Heart left ventricle (tissue), 16 donors: ENCODE measurements at regions not wholly inside any gene's neighbourhood (a gene's known extent, or its start where the extent isn't known, plus 50 kb on each side); places are given as distances from the start of the nearest gene placed in this dataset.
A peak's percentile ranks its signal among the peaks of the same experiment; 100 is the strongest.

Experiments
- ATAC-seq, 4 donors: fragments of 200-7000 bp; cut with Tn5 transposase; one replicate each; pipeline ENCODE4 v1.9.1; 2020 to 2022; ENCODE audit warnings: moderate library complexity in 4 of 4, mild to moderate bottlenecking in 3 of 4, moderate number of reproducible peaks in 1 of 4
- DNase-seq, 5 donors: peaks; one replicate each; pipeline ENCODE4 v3.0.0-alpha.2; 2020
- H3K27ac ChIP-seq, 12 donors: fragments of 200-600 bp; sonication (generic) in 4 of 12; one replicate each; pipeline versions ENCODE4 v1.5.0 to v1.8.0; 2016 to 2022; ENCODE audit warnings: mild to moderate bottlenecking in 2 of 12
- H3K27me3 ChIP-seq, 9 donors: fragments of 200-600 bp; sonication (generic) in 2 of 9; one replicate each; pipeline versions ENCODE4 v1.5.1 to v1.8.0; 2016 to 2022; ENCODE audit warnings: mild to moderate bottlenecking in 3 of 9
- H3K36me3 ChIP-seq, 9 donors: fragments of 200-600 bp; sonication (generic) in 2 of 9; one replicate each; pipeline versions ENCODE4 v1.5.0 to v1.8.0; 2018 to 2022; ENCODE audit warnings: mild to moderate bottlenecking in 2 of 9
- H3K4me1 ChIP-seq, 12 donors: fragments of 200-600 bp; sonication (generic) in 4 of 12; one replicate each; pipeline versions ENCODE4 v1.5.0 to v1.8.0; 2016 to 2022; ENCODE audit warnings: mild to moderate bottlenecking in 3 of 12
- H3K4me3 ChIP-seq, 12 donors: fragments of 200-600 bp; sonication (generic) in 4 of 12; one replicate each; pipeline versions ENCODE4 v1.5.0 to v1.8.0; 2017 to 2022; ENCODE audit warnings: mild to moderate bottlenecking in 9 of 12, moderate library complexity in 4 of 12
- H3K9me3 ChIP-seq, 12 donors: fragments of 200-600 bp; sonication (generic) in 4 of 12; one replicate each; pipeline versions ENCODE4 v1.5.0 to v1.8.0; 2016 to 2022; ENCODE audit warnings: mild to moderate bottlenecking in 1 of 12
- CTCF ChIP-seq, 12 donors: fragments of 200-600 bp; sonication (generic) in 4 of 12; IDR thresholded peaks; one replicate each; pipeline versions ENCODE4 v1.5.0 to v1.8.0; 2018 to 2022; ENCODE audit warnings: antibody characterized with exemption in 12 of 12, mild to moderate bottlenecking in 5 of 12
- POLR2A ChIP-seq, 2 donors: fragments of 450-650 bp; IDR thresholded peaks; one replicate each; pipeline ENCODE4 v1.6.1; 2017; ENCODE audit warnings: antibody characterized with exemption in 2 of 2, mild to moderate bottlenecking in 2 of 2, moderate library complexity in 2 of 2
- WGBS, 4 donors: extraction: QIAGEN DNeasy Blood & Tissue Kit in 2 of 4; methylation state at CpG; one replicate each; pipeline versions ENCODE4 v1.1.5 to v1.1.7; 2013 to 2018; 5-methylcytosine and 5-hydroxymethylcytosine counted together
- intact Hi-C, 10 donors: fragments of 100-400 bp; cut with DNase I; formaldehyde crosslinking; loops; one replicate each; pipeline versions ENCODE4 v1.11.1 to v1.14.2; 2022
- donor health status: ischemic (EF 13 %, LVEDD 7.1; RV severe dilation, severe dysfunction).
- donor health status: healthy with polysubstance abuse.
- donor health status: DM: no; HTN: yes; CAD: no.
- donor health status: DM: no; HTN: no; CAD: no.
- donor health status: ischemic (EF 25% LVEDD 6.9; RV normal size, moderate dysfunction).
- donor health status: ischemic (EF 25% LVEDD 5.7; RV mildly dilated, moderate dysfunction).
- donor health status: healthy.
- donor health status: DM: yes; HTN: yes; CAD: no.
- donor health status: ischemic (EF 35%, LVEDD 5.7; RV mildly dilated, moderate dysfunction).
- donor health status: nonischemic (EF 11% LVEDD 7.7; RV severe dilation, severe dysfunction).
- donor health status: DM: yes; HTN: yes; CAD: no.
- donor health status: PGD.
- donor health status: ischemic (EF 29% LVEDD 5.4; RV normal size, mild dysfunction).
- donor health status: nonischemic (EF 23%, LVEDD 6.1; RV moderate dilation, normal function).

DNA sequence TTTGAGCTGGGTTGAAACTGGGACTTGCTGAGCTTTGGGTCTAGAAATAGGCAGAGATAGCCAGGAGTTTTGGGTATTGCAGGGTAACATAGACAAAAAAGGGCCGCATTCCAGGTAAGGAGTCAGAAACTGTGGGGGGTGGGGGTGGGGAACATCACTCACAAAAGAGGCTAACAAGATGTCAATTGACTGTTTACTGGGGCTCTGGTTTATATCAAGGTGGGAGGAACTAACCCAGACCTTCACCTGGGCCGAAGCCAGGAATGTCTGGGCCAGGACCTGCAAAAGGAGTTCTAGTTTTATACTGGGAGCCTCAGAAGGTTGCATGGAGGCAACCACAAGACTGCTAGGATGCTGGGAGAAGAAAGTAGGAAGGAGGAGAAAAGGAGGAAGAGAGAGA is 154.4 kb downstream of the EMP1 start:
- DNase-seq: no peak
- Histone ChIP-seq H3K9me3 (no peaks in the 10 kb centered on the region), H3K27ac (no peak overlapping the region), H3K27me3 (peaks cover 0 to 14% (median 0%) of the 10 kb centered on the region in 9 donors), H3K4me1 (no peaks in the 10 kb centered on the region), H3K4me3 (no peak overlapping the region), H3K36me3 (no peaks in the 10 kb centered on the region)
- TF ChIP-seq POLR2A (IDR thresholded peaks at IDR 0.05) (no peak), CTCF (IDR thresholded peaks at IDR 0.05) (no peak)
- 67 to 81% (median 76%) methylated on average over 2 of the region's 2 CpGs for WGBS, 4 donors
- intact Hi-C loops: no loop called here
- no peak for ATAC-seq

- TF ChIP-seq POLR2A (IDR thresholded peaks at IDR 0.05): no peak
- TF ChIP-seq CTCF (IDR thresholded peaks at IDR 0.05): no peak
- 69 to 92% (median 78%) methylated on average over 2 of the region's 2 CpGs for WGBS, 4 donors
- intact Hi-C loops: no loop called here
These were observed 153.9 kb downstream of the EMP1 start for GRCh38 chr12:13350381-13350780.

DNA sequence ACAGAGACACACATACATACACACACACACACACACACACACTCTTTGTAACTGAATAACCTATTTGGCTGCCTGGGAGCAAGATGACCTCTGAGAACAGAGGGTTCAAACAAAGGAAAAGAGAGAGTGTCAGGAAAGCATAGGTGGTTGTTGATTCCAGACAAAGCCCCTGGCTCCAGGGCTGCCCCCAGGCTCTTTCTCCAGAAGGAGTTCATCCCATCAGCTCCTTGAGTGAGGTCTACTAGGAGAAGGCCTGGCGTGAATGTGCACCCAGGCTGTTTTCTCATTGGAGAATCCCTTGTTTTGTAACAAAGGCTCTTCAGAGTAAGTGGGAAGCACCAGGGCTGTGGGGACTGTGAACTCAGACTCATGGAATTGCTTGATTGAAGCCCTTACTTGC is 151.9 kb downstream of the EMP1 start:
- TF ChIP-seq POLR2A (IDR thresholded peaks at IDR 0.05): no peak
- TF ChIP-seq CTCF (IDR thresholded peaks at IDR 0.05): no peak
- Histone ChIP-seq H3K27me3 (peaks cover 0 to 5% (median 0%) of the 10 kb centered on the region in 9 donors), H3K36me3 (no peaks in the 10 kb centered on the region), H3K4me1 (no peaks in the 10 kb centered on the region), H3K27ac (no peak overlapping the region), H3K9me3 (no peaks in the 10 kb centered on the region), H3K4me3 (no peak overlapping the region)
- no peak for ATAC-seq
- 80 to 93% (median 86%) methylated on average over 1 of the region's 1 CpG for WGBS, 4 donors
- DNase-seq: no peak
- intact Hi-C loops: no loop called here

More at GRCh38 chr12:13350381-13350780, 153.9 kb downstream of the EMP1 start:
- Histone ChIP-seq H3K27ac (no peak overlapping the region), H3K36me3 (no peaks in the 10 kb centered on the region), H3K4me1 (no peaks in the 10 kb centered on the region), H3K9me3 (no peaks in the 10 kb centered on the region), H3K27me3 (peaks cover 0 to 14% (median 0%) of the 10 kb centered on the region in 9 donors), H3K4me3 (no peak overlapping the region)
- ATAC-seq (no peak), DNase-seq (no peak)

GRCh38 chr12:13347241-13348043 is 150.9 kb downstream of the EMP1 start:
- Histone ChIP-seq H3K27ac (no peak overlapping the region), H3K4me3 (no peak overlapping the region), H3K36me3 (no peaks in the 10 kb centered on the region), H3K4me1 (no peaks in the 10 kb centered on the region), H3K9me3 (no peaks in the 10 kb centered on the region), H3K27me3 (peaks cover 0 to 5% (median 0%) of the 10 kb centered on the region in 9 donors)
- 54 to 77% (median 56%) methylated on average over 4 of the region's 4 CpGs for WGBS, 4 donors
- TF ChIP-seq CTCF (IDR thresholded peaks at IDR 0.05) (no peak), POLR2A (IDR thresholded peaks at IDR 0.05) (no peak)
- intact Hi-C loops: no loop called here
- ATAC-seq (peak in 2 of 4 donors; percentile 80 to 92), DNase-seq (peak in 1 of 5 donors; percentile 60)
